GM12873 (cell line): ENCODE measurements at regions not wholly inside any gene's neighbourhood (a gene's known extent, or its start where the extent isn't known, plus 50 kb on each side); places are given as distances from the start of the nearest gene placed in this dataset.

Experiments used
- TF ChIP-seq, protein P1 (sequence below): IDR thresholded peaks from 2 replicates; pipeline ENCODE4 v1.5.1; 2012; ENCODE audit warnings: low read depth, mild to moderate bottlenecking, moderate library complexity, low read length, control low read depth; ENCODE audit not compliant: insufficient read depth; ENCODE audit errors: missing control alignments

DNA sequence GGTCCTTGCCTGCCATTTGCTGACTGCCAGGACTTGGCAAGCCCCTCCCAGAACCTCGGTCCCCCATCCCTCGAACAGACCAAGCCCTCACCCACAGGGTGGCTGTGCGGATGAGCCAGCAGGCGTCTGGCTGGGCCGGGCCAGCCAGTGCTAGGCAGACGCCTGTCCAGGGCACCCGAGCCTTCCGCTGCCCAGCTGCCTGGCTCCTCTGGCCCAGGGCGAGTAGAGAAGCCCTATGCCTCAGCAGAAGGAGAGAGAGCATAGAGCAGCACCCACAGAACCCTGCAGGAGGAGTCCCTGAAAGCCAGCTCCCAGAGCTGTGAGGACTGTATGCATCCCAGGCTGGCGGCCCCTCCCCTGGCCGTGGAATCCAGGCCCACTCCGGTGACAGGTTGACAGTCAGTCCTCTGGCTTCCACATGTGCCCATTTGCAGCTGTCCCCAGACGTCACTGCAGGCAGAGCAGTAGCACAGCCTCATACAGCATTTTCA is 62.1 kb upstream of the GLI2 start:
- TF ChIP-seq, protein P1, sequence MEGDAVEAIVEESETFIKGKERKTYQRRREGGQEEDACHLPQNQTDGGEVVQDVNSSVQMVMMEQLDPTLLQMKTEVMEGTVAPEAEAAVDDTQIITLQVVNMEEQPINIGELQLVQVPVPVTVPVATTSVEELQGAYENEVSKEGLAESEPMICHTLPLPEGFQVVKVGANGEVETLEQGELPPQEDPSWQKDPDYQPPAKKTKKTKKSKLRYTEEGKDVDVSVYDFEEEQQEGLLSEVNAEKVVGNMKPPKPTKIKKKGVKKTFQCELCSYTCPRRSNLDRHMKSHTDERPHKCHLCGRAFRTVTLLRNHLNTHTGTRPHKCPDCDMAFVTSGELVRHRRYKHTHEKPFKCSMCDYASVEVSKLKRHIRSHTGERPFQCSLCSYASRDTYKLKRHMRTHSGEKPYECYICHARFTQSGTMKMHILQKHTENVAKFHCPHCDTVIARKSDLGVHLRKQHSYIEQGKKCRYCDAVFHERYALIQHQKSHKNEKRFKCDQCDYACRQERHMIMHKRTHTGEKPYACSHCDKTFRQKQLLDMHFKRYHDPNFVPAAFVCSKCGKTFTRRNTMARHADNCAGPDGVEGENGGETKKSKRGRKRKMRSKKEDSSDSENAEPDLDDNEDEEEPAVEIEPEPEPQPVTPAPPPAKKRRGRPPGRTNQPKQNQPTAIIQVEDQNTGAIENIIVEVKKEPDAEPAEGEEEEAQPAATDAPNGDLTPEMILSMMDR = no peak

DNA sequence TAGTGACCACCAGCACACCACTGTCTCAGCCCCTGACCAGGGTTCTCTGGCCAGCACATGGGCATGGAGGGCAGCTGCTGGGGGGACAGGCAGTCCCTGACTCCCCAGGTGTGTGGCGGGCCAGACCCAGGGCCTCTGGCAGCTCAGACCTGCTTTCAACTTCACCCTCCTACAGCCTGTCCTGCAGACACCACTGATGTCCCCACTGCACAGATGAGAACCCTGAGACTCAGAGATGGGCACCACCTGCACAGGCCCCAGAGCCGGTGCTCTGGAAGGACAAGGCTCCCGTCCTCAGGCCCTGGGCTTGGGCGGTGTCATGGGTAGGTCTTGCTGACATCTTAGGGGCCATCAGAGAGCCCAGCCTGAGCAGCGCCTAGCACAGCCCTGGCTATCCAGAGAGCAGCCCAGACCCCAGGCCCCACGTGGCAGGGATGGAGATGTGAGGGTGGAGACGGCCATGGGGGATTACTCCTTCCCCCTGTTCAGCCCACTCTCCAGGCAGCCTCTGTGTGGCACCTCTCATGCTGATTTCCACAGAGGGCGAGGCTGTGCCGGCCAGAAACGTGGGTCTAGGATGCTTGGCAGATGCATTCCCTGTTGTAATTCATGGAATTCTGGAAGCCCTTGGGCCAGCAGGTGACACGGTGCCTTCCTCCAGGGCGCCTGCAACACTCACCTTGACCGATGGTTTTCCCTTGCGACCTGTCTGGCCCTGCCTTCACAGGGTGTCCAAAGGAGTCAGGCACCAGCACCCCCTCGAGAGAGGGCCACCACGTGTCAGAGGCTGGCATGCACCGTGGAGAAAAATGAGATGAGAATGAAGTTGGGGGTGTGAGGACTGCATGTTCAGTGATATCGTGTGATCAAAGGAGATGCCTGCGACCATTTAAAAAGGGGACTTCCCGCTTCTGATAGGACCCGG is 61.2 kb upstream of the GLI2 start:
- TF ChIP-seq, protein P1 = no peak

DNA sequence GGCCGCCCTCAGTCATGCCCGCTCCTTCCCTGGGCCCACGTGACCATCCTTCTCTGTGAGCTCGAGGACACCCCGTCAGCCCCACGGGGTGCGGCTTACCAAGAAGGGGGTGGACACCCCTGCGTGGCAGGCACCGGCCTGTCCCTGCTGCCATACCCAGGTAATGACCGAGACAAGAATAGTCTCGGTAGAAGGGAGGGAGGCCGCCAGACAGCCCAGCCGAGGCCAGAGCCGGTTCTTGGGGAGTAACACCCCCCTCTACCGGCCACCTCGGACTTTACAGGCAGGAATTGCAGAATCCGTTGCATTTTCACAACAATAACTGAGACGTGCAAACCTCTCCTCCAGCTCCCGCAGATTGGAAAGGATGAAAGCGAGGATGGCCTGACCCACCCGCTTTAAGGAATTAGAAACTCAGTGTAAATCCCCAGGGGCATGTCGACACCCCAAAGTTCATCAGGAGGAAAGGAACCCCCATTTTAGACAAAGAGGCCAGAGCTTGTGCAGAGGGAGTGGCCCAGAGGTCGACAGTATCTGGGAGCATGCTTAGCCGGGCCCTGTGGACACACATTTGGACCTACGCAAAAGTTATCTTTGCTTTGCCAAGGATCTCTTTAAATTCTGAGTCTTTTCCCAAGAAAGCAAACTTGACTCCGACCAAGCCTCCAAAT is 60.1 kb upstream of the GLI2 start:
- TF ChIP-seq, protein P1 = peak; percentile 80

DNA sequence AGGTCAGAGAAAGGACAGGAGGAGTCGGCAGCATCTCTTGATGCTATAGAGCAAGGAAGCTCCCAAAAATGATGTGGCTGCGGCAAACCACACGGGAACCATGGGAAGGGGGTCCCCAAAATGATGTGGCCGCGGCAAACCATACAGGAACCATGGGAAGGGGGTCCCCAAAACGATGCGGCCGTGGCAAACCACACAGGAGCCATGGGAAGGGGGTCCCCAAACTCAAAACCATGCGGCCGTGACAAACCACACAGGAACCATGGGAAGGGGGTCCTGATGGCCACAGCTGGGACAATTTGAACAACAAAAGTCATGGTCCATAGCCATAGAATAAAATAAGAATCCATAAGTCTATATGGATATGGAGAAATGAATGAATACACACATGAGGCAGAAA is 58.4 kb upstream of the GLI2 start:
- TF ChIP-seq, protein P1 = no peak

DNA sequence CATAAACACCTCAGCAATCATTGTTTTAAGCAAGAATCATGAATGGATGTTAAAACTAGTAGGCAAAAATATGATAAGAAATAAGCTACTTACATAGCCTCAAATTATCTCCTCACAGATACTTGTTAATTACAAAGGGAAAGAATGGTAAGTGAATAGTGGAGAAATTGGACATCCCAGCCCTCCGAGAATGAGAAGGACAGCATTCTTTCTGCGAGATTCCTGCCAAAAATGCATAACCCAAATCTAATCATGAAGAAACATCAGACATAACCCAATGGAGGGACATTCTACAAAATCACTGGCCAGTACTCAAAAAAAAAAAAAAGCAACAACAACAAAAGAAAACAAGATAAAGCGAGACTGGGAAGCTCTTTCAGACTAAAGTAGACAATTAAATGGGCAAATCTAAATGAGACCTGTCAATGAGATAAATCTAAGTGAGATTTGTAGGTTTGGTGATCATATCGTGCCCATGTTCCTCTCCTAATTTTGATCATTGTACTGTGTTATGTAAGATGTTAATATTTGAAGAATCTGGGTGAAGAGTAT is 57.9 kb upstream of the GLI2 start:
- TF ChIP-seq, protein P1 = no peak

DNA sequence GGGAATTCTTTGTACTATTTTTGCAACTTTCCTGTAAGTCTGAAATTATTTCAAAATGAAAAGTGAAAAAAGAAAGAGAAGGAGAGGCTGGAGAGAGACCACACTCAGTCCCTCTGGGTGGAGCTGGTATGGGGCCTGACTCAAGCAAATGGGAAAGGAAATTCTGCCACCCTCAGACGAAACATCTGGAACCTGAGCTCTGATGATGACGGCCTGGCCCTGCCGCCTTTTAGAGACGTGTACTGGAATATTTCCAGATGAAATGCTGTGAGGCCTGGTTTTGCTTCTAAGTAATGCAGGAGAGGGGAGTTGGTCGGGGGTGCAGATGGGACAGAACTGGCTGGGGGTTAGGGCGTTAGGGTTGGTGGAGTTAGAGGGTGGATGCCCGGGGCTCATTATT is 57.4 kb upstream of the GLI2 start:
- TF ChIP-seq, protein P1 = no peak

DNA sequence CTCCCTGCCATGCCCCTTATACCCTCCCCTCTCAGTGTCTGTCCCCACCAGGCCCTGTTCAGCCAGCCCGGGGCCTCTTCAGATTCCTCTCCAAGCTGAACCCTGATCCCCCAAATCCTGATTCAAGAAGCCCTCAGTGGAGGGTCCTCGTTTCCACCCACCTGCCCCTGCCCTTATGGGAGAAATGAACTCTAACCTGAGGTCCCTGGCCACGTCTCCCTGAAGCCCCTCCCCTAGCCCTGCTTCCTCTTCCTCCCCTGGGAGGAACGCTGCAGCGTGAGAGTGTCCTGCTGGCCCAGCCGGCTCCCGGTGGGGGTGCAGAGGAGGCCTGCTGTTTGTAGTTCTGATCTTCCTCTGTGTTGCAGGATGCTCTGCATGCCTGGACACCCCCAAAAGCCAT is 56.7 kb upstream of the GLI2 start:
- TF ChIP-seq, protein P1 = no peak
